ENCODE measurements at regions not wholly inside any gene's neighbourhood (a gene's known extent, or its start where the extent isn't known, plus 50 kb on each side); places are given as distances from the start of the nearest gene placed in this dataset.
"Not testable (repeated sequence)": the region's sequence is repeated elsewhere in the genome, so short reads cannot be mapped to it uniquely, and the experiment has no call there.

- DNase-seq = no peak
Observed at GRCh38 chr12:131192951-131193350, 239.2 kb downstream of the ADGRD1 start.

GRCh38 chr12:131194166-131194565 is 240.5 kb downstream of the ADGRD1 start:
- no peak for DNase-seq

- no peak for DNase-seq
Observed at GRCh38 chr12:131195796-131196195, 242.1 kb downstream of the ADGRD1 start.

GRCh38 chr12:131196220-131196619 is 242.5 kb downstream of the ADGRD1 start:
- DNase-seq = no peak

GRCh38 chr12:131197490-131197889 is 243.8 kb downstream of the ADGRD1 start:
- DNase-seq = no peak

- DNase-seq = no peak
Observed at GRCh38 chr12:131199221-131199620, 245.5 kb downstream of the ADGRD1 start.

- not testable (repeated sequence) for DNase-seq
Observed at GRCh38 chr12:131201912-131202311, 248.2 kb downstream of the ADGRD1 start.

- no peak for DNase-seq
Observed at GRCh38 chr12:131202592-131203378, 249.1 kb downstream of the ADGRD1 start.

GRCh38 chr12:131203666-131204415 is 250.1 kb downstream of the ADGRD1 start:
- DNase-seq = no peak

GRCh38 chr12:131204416-131205274 is 250.9 kb downstream of the ADGRD1 start:
- no peak for DNase-seq

- DNase-seq = not testable (repeated sequence)
Observed at GRCh38 chr12:131205275-131205933, 251.7 kb downstream of the ADGRD1 start.

- DNase-seq = not testable (repeated sequence)
Observed at GRCh38 chr12:131206630-131207299, 253.1 kb downstream of the ADGRD1 start.

- not testable (repeated sequence) for DNase-seq
Observed at GRCh38 chr12:131207300-131207660, 253.6 kb downstream of the ADGRD1 start.

- DNase-seq = not testable (repeated sequence)
Observed at GRCh38 chr12:131207841-131208240, 254.1 kb downstream of the ADGRD1 start.

- DNase-seq = no peak
Observed at GRCh38 chr12:131208425-131208824, 254.7 kb downstream of the ADGRD1 start.

- no peak for DNase-seq
Observed at GRCh38 chr12:131209082-131210070, 255.7 kb downstream of the ADGRD1 start.

- no peak for DNase-seq
Observed at GRCh38 chr12:131210506-131211339, 257.0 kb downstream of the ADGRD1 start.

- DNase-seq = no peak
Observed at GRCh38 chr12:131211340-131211938, 257.7 kb downstream of the ADGRD1 start.

GRCh38 chr12:131213896-131214442 is 260.3 kb downstream of the ADGRD1 start:
- DNase-seq = no peak
